IMR-90 (cell line): ENCODE measurements at regions not wholly inside any gene's neighbourhood (a gene's known extent, or its start where the extent isn't known, plus 50 kb on each side); places are given as distances from the start of the nearest gene placed in this dataset.

Experiments
- ATAC-seq: fragments of 200-7000 bp; cut with Tn5 transposase; 2 replicates; pipeline ENCODE4 v1.9.1; 2020; ENCODE audit warnings: low read depth, mild to moderate bottlenecking, moderate library complexity
- BruUV-seq: library from RNA; stranded (reverse); fragments of 400-500 nt; replicated peaks from 2 replicates; lab custom pipeline; 2021; lab: Mats Ljungman, UMichigan
- CTCF ChIA-PET: fragments of 300-600 bp; formaldehyde crosslinking; extraction: SDS; loops from one replicate; lab custom pipeline; 2021; ENCODE audit warnings: antibody characterized with exemption; lab: Yijun Ruan, JAX
- POLR2A ChIA-PET: fragments of 300-600 bp; sonication (Branson Sonifier 250); formaldehyde crosslinking; loops from one replicate; lab custom pipeline; 2022; ENCODE audit warnings: antibody characterized with exemption; ENCODE audit not compliant: unreplicated experiment; lab: Charles Lee
- DNase-seq: peaks from one replicate; pipeline ENCODE4 v3.0.0; 2013
- H2AFZ ChIP-seq: replicated peaks from 2 replicates; pipeline ENCODE3; 2013; ENCODE audit warnings: low read length, mild to moderate bottlenecking; ENCODE audit not compliant: poor library complexity
- H2AK5ac ChIP-seq: 2 replicates; pipeline ENCODE4 v1.6.1; 2013; ENCODE audit warnings: low read depth, low read length, inconsistent platforms
- H2AK9ac ChIP-seq: replicated peaks from 2 replicates; pipeline ENCODE3; 2013; ENCODE audit warnings: mild to moderate bottlenecking, low read depth, low read length, moderate library complexity; ENCODE audit not compliant: poor library complexity
- H2BK120ac ChIP-seq: 2 replicates; pipeline ENCODE4 v1.6.1; 2013; ENCODE audit warnings: low read depth, low read length, inconsistent platforms
- H2BK15ac ChIP-seq: 3 replicates; pipeline ENCODE4 v1.6.1; 2013; ENCODE audit warnings: low read depth, low read length, inconsistent platforms
- H2BK20ac ChIP-seq: 2 replicates; pipeline ENCODE4 v1.6.1; 2013; ENCODE audit warnings: low read depth, mild to moderate bottlenecking, inconsistent platforms, low read length, moderate library complexity
- H2BK5ac ChIP-seq: 2 replicates; pipeline ENCODE4 v1.6.1; 2013; ENCODE audit warnings: mild to moderate bottlenecking, low read depth, low read length, inconsistent platforms; ENCODE audit not compliant: poor library complexity, severe bottlenecking
- H3K14ac ChIP-seq: replicated peaks from 2 replicates; pipeline ENCODE4 v1.6.1; 2013; ENCODE audit warnings: low read depth, low read length, inconsistent platforms
- H3K18ac ChIP-seq: 2 replicates; pipeline ENCODE4 v1.6.1; 2013; ENCODE audit warnings: low read depth, low read length, control low read depth
- H3K23ac ChIP-seq: 2 replicates; pipeline ENCODE4 v1.6.1; 2013; ENCODE audit warnings: low read depth, low read length, inconsistent platforms
- H3K27ac ChIP-seq: 2 replicates; pipeline ENCODE4 v1.5.1; 2013; ENCODE audit warnings: mild to moderate bottlenecking, control low read depth, low read length; ENCODE audit not compliant: insufficient read depth
- H3K27me3 ChIP-seq: 2 replicates; pipeline ENCODE4 v1.6.1; 2013; ENCODE audit warnings: low read length; ENCODE audit not compliant: control insufficient read depth, insufficient read depth
- H3K36me3 ChIP-seq: 2 replicates; pipeline ENCODE4 v1.6.1; 2013; ENCODE audit warnings: low read length, mixed read lengths; ENCODE audit not compliant: control insufficient read depth, insufficient read depth
- H3K4ac ChIP-seq: 2 replicates; pipeline ENCODE4 v1.6.1; 2013; ENCODE audit warnings: low read depth, low read length, inconsistent platforms
- H3K4me1 ChIP-seq: 2 replicates; pipeline ENCODE4 v1.6.1; 2013; ENCODE audit warnings: low read length, mixed read lengths; ENCODE audit not compliant: control insufficient read depth, insufficient read depth
- H3K4me2 ChIP-seq: 2 replicates; pipeline ENCODE4 v1.6.1; 2013; ENCODE audit warnings: low read depth, mild to moderate bottlenecking, control low read depth, low read length, moderate library complexity
- H3K4me3 ChIP-seq: 2 replicates; pipeline ENCODE4 v1.5.1; 2013; ENCODE audit warnings: low read depth, mild to moderate bottlenecking, control low read depth, low read length, moderate library complexity; ENCODE audit not compliant: insufficient read depth
- H3K56ac ChIP-seq: 2 replicates; pipeline ENCODE4 v1.6.1; 2013; ENCODE audit warnings: low read length, inconsistent platforms; ENCODE audit not compliant: insufficient read depth; ENCODE audit errors: extremely low read depth
- H3K79me1 ChIP-seq, 2 experiments: 2 replicates each; pipeline ENCODE4 v1.6.1; 2013; ENCODE audit warnings: low read length in 2 of 2, inconsistent platforms in 1 of 2, low read depth in 1 of 2
- H3K9ac ChIP-seq: 2 replicates; pipeline ENCODE4 v1.6.1; 2013; ENCODE audit warnings: low read depth, low read length, control low read depth
- H3K9me1 ChIP-seq: 2 replicates; pipeline ENCODE4 v1.6.1; 2013; ENCODE audit warnings: low read length, inconsistent platforms; ENCODE audit not compliant: insufficient read depth
- H3K9me3 ChIP-seq: 2 replicates; pipeline ENCODE4 v1.6.1; 2013; ENCODE audit warnings: low read length; ENCODE audit not compliant: control insufficient read depth, insufficient read depth
- H4K20me1 ChIP-seq: 2 replicates; pipeline ENCODE4 v1.6.1; 2013; ENCODE audit warnings: low read length, inconsistent platforms; ENCODE audit not compliant: insufficient read depth
- H4K5ac ChIP-seq: 2 replicates; pipeline ENCODE4 v1.6.1; 2013; ENCODE audit warnings: mild to moderate bottlenecking, low read depth, low read length, control low read depth
- H4K8ac ChIP-seq, 2 experiments: 2 replicates each; pipeline ENCODE4 v1.6.1; 2013; ENCODE audit warnings: low read depth in 2 of 2, low read length in 2 of 2, control low read depth in 1 of 2, inconsistent platforms in 1 of 2
- H4K91ac ChIP-seq: 2 replicates; pipeline ENCODE4 v1.6.1; 2013; ENCODE audit warnings: low read depth, low read length, inconsistent platforms; ENCODE audit not compliant: insufficient read depth
- BHLHE40 ChIP-seq: fragments of 150-350 bp; IDR thresholded peaks from 2 replicates; pipeline ENCODE4 v1.6.1; 2016; ENCODE audit warnings: mild to moderate bottlenecking, low read depth, low read length
- CEBPB ChIP-seq: IDR thresholded peaks from 2 replicates; pipeline ENCODE4 v1.6.1; 2012; ENCODE audit warnings: low read depth, low read length, improper control_type of control experiment
- CHD1 ChIP-seq: IDR thresholded peaks from 2 replicates; pipeline ENCODE4 v1.6.1; 2012; ENCODE audit warnings: low read depth, low read length, improper control_type of control experiment
- CTCF ChIP-seq: conservative IDR thresholded peaks from 2 replicates; pipeline ENCODE4 v1.5.1; 2012; ENCODE audit warnings: mild to moderate bottlenecking, low read depth, low read length, improper control_type of control experiment
- FOS ChIP-seq: fragments of 150-350 bp; IDR thresholded peaks from 2 replicates; pipeline ENCODE4 v1.6.1; 2016; ENCODE audit warnings: low read depth, low read length
- MAFK ChIP-seq: IDR thresholded peaks from 2 replicates; pipeline ENCODE4 v1.6.1; 2012; ENCODE audit warnings: low read depth, low read length, improper control_type of control experiment
- MAZ ChIP-seq: IDR thresholded peaks from 2 replicates; pipeline ENCODE4 v1.6.1; 2012; ENCODE audit warnings: low read depth, mild to moderate bottlenecking, low read length, improper control_type of control experiment, moderate library complexity, borderline replicate concordance
- MXI1 ChIP-seq: IDR thresholded peaks from 2 replicates; pipeline ENCODE4 v1.6.1; 2012; ENCODE audit warnings: low read depth, mild to moderate bottlenecking, low read length, moderate library complexity, borderline replicate concordance
- NFE2L2 ChIP-seq: fragments of 150-350 bp; IDR thresholded peaks from 2 replicates; pipeline ENCODE4 v1.6.1; 2016; ENCODE audit warnings: low read depth, mild to moderate bottlenecking, low read length
- POLR2A ChIP-seq: IDR thresholded peaks from 2 replicates; pipeline ENCODE4 v1.6.1; 2012; ENCODE audit warnings: mild to moderate bottlenecking, low read depth, low read length
- RAD21 ChIP-seq: IDR thresholded peaks from 2 replicates; pipeline ENCODE4 v1.6.1; 2012; ENCODE audit warnings: low read length, improper control_type of control experiment
- RCOR1 ChIP-seq: IDR thresholded peaks from 2 replicates; pipeline ENCODE4 v1.6.1; 2012; ENCODE audit warnings: mild to moderate bottlenecking, low read length, improper control_type of control experiment; ENCODE audit not compliant: insufficient replicate concordance
- RFX5 ChIP-seq: IDR thresholded peaks from 2 replicates; pipeline ENCODE4 v1.8.0; 2012; ENCODE audit warnings: low read depth, mild to moderate bottlenecking, low read length, moderate library complexity
- SMC3 ChIP-seq: fragments of 150-350 bp; IDR thresholded peaks from 2 replicates; pipeline ENCODE4 v1.6.1; 2016; ENCODE audit warnings: low read depth, mild to moderate bottlenecking, antibody characterized with exemption, low read length, moderate library complexity
- USF2 ChIP-seq: fragments of 150-350 bp; IDR thresholded peaks from 2 replicates; pipeline ENCODE4 v1.6.1; 2017; ENCODE audit warnings: mild to moderate bottlenecking, antibody characterized with exemption, low read length, low read depth
- WGBS, 2 experiments: methylation state at CpG; one replicate each; pipeline versions ENCODE4 v1.1.5 to v1.1.7; 2013; ENCODE audit warnings: missing lambda C conversion rate in 2 of 2; ENCODE audit not compliant: insufficient read length in 1 of 2; ENCODE audit errors: extremely low coverage in 2 of 2; 5-methylcytosine and 5-hydroxymethylcytosine counted together
- dilution Hi-C: fragments of 300-500 bp; cut with HindIII; formaldehyde crosslinking; loops from one replicate; pipeline ENCODE4 v1.14.3; 2018; ENCODE audit warnings: low sequenced_read_pairs; ENCODE audit not compliant: unreplicated experiment
- in situ Hi-C: fragments of 300-500 bp; cut with MboI; formaldehyde crosslinking; loops from 3 replicates; pipeline ENCODE4 v1.14.3; 2019; ENCODE audit warnings: low sequenced_read_pairs, inconsistent platforms, mixed read lengths
- intact Hi-C: fragments of 100-400 bp; cut with micrococcal nuclease; formaldehyde crosslinking; loops from 2 replicates; pipeline ENCODE4 v1.10.0; 2022
- TF ChIP-seq, protein P1 (sequence below): fragments of 150-350 bp; IDR thresholded peaks from 2 replicates; pipeline ENCODE4 v1.6.1; 2016; ENCODE audit warnings: low read depth, mild to moderate bottlenecking, low read length, moderate library complexity, borderline replicate concordance

DNA sequence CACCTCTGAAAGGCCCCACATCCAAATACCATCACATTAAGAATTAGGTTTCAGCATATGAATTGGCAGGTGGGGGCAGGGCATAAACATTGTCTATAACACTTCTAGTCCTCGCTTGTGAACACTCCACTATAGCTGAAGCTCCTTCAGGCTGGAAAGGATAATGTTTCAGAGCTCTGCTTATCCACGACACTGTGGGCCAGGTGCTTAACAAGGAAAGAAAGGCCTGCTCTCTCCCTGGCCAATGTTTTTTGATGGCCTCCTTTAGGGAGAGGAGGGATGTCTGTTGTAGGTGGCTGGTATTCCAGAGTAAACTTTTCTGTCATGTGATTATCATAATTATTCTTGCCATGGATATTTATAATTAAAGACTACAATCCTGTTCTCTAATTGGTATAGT lies 86.4 kb downstream of the CCNA1 start:
- Histone ChIP-seq H3K4ac (no peak overlapping the region), H4K91ac (no peak overlapping the region), H3K27ac (no peak overlapping the region), H2BK120ac (no peak overlapping the region), H3K4me3 (no peak overlapping the region), H3K79me1 (no peaks in the 10 kb centered on the region), H3K36me3 (no peaks in the 10 kb centered on the region), H4K5ac (no peak overlapping the region), H4K20me1 (no peaks in the 10 kb centered on the region), H2BK15ac (no peak overlapping the region), H2AK9ac (no peak overlapping the region), H3K9me3 (no peaks in the 10 kb centered on the region), H3K9ac (no peak overlapping the region), H3K56ac (no peak overlapping the region), H3K18ac (no peak overlapping the region), H3K4me1 (no peaks in the 10 kb centered on the region), H3K27me3 (no peaks in the 10 kb centered on the region), H2BK5ac (no peak overlapping the region), H4K8ac (no peak overlapping the region), H3K4me2 (no peak overlapping the region), H3K9me1 (no peaks in the 10 kb centered on the region), H2BK20ac (no peak overlapping the region), H3K14ac (no peak overlapping the region), H2AK5ac (no peak overlapping the region), H3K23ac (no peak overlapping the region), H2AFZ (no peak overlapping the region)
- ChIA-PET CTCF (no interaction called here), POLR2A (no interaction called here)
- BruUV-seq: no TSS peak
- intact Hi-C loops: no loop called here
- WGBS, 2 experiments: no CpG with 5 or more reads among the region's 2 CpGs
- in situ Hi-C loops: no loop called here
- ATAC-seq (no peak), DNase-seq (no peak)
- TF ChIP-seq BHLHE40 (no peak), RCOR1 (no peak), NFE2L2 (no peak), SMC3 (no peak), POLR2A (no peak), CTCF (no peak), CHD1 (no peak), RFX5 (no peak), MAZ (no peak), RAD21 (no peak), FOS (no peak), USF2 (no peak), MAFK (no peak), MXI1 (no peak), CEBPB (no peak)
- TF ChIP-seq, protein P1, sequence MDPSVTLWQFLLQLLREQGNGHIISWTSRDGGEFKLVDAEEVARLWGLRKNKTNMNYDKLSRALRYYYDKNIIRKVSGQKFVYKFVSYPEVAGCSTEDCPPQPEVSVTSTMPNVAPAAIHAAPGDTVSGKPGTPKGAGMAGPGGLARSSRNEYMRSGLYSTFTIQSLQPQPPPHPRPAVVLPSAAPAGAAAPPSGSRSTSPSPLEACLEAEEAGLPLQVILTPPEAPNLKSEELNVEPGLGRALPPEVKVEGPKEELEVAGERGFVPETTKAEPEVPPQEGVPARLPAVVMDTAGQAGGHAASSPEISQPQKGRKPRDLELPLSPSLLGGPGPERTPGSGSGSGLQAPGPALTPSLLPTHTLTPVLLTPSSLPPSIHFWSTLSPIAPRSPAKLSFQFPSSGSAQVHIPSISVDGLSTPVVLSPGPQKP: no peak
- dilution Hi-C loops: no loop called here
